GM12891 (cell line): ENCODE measurements at regions not wholly inside any gene's neighbourhood (a gene's known extent, or its start where the extent isn't known, plus 50 kb on each side); places are given as distances from the start of the nearest gene placed in this dataset.

Experiments
- POLR2A ChIP-seq: IDR thresholded peaks from 2 replicates; pipeline ENCODE4 v1.6.1; 2011; ENCODE audit warnings: low read depth, low read length, control low read depth
- POLR2AphosphoS5 ChIP-seq: IDR thresholded peaks from 2 replicates; pipeline ENCODE4 v1.6.1; 2011; ENCODE audit warnings: low read depth, low read length, control low read depth

DNA sequence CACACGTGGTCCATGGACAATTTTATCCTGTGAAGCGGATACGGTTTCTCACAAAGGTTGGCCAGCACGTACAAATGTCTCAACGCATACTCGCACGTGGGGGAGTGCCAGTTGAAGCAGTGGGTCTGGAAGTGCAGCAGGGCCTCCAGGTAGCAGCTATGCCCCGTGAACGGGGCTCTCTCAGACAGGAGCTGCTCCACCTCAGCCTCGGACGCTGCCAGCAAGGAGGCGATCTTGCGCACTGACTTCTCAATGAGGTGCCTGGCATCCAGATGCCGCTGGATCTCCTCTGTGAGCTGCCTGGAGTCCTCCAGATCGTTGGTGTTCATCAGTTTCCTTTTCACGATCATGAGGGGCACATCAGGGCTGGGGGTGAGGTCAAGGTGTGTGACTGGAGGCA lies 2272.0 kb downstream of the PCDH9 start:
- TF ChIP-seq POLR2A (no peak), POLR2AphosphoS5 (no peak)
